K562 (cell line): ENCODE measurements at regions not wholly inside any gene's neighbourhood (a gene's known extent, or its start where the extent isn't known, plus 50 kb on each side); places are given as distances from the start of the nearest gene placed in this dataset.

ENCODE experiments used
- ATAC-seq: fragments of 200-7000 bp; cut with Tn5 transposase; 3 replicates; pipeline ENCODE4 v1.9.1; 2020; ENCODE audit warnings: moderate library complexity
- BruUV-seq: library from RNA; stranded (reverse); fragments of 400-500 nt; replicated peaks from 2 replicates; lab custom pipeline; 2021; lab: Mats Ljungman, UMichigan
- CTCF ChIA-PET: fragments of 300-600 bp; formaldehyde crosslinking; extraction: SDS; loops from one replicate; lab custom pipeline; 2021; ENCODE audit warnings: low intra/inter-chr PET ratio; lab: Yijun Ruan, JAX
- POLR2A ChIA-PET: fragments of 300-600, 350-650 bp; sonication (Branson Sonifier 250); formaldehyde crosslinking; extraction: SDS; loops from one replicate; lab custom pipeline; 2021; ENCODE audit warnings: antibody characterized with exemption, inconsistent platforms; lab: Yijun Ruan, JAX
- DNase-seq, 4 experiments: peaks; one replicate each; pipeline versions ENCODE4 v3.0.0 to v3.0.0-alpha.2; 2011 to 2018; ENCODE audit warnings: low spot score in 3 of 4, mixed read lengths in 3 of 4; ENCODE audit errors: extremely low read depth in 1 of 4
- FAIRE-seq: peaks from 2 replicates; lab custom pipeline; 2011; peaks lifted over from hg19 to GRCh38; lab: Jason Lieb, UNC
- H2AFZ ChIP-seq: 2 replicates; pipeline ENCODE4 v1.6.0; 2011; ENCODE audit warnings: low read depth, low read length, control low read depth, inconsistent platforms
- H3K27ac ChIP-seq: fragments of 200-600 bp; 3 replicates; pipeline ENCODE4 v1.8.0; 2011; ENCODE audit warnings: low read depth, mild to moderate bottlenecking, control low read depth, inconsistent platforms, low read length, moderate library complexity, mixed read lengths; ENCODE audit errors: extremely low read depth
- H3K27me3 ChIP-seq, 2 experiments: fragments of 300-600 bp in 1 of 2; 2 replicates in 1 of 2; 3 replicates in 1 of 2; pipeline versions ENCODE4 v1.6.0 to v1.8.0; 2011; ENCODE audit warnings: inconsistent platforms in 2 of 2, low read length in 2 of 2, mild to moderate bottlenecking in 1 of 2, mixed read lengths in 1 of 2, moderate library complexity in 1 of 2; ENCODE audit not compliant: control insufficient read depth in 2 of 2, insufficient read depth in 2 of 2
- H3K36me3 ChIP-seq: fragments of 300-600 bp; 3 replicates; pipeline ENCODE4 v1.8.0; 2011; ENCODE audit warnings: mild to moderate bottlenecking, low read length, inconsistent platforms; ENCODE audit not compliant: control insufficient read depth, insufficient read depth
- H3K4me1 ChIP-seq, 2 experiments: fragments of 200-600 bp in 1 of 2; replicated peaks in 1 of 2; 2 replicates in 1 of 2; 3 replicates in 1 of 2; pipeline versions ENCODE4 v1.5.1 to v1.8.0; 2011; ENCODE audit warnings: inconsistent platforms in 2 of 2, low read length in 2 of 2, mild to moderate bottlenecking in 1 of 2, mixed read lengths in 1 of 2, moderate library complexity in 1 of 2; ENCODE audit not compliant: control insufficient read depth in 2 of 2, insufficient read depth in 2 of 2
- H3K4me2 ChIP-seq: 2 replicates; pipeline ENCODE4 v1.6.1; 2011; ENCODE audit warnings: low read length, control low read depth, inconsistent platforms, mixed read lengths; ENCODE audit not compliant: insufficient read depth
- H3K4me3 ChIP-seq: fragments of 200-600 bp; sonication (generic), shearing (Covaris generic); 2 replicates; pipeline ENCODE4 v1.5.1; 2016; ENCODE audit warnings: control low read depth, inconsistent platforms
- H3K79me2 ChIP-seq: fragments of 200-600 bp; 3 replicates; pipeline ENCODE4 v1.8.0; 2011; ENCODE audit warnings: low read length, inconsistent platforms; ENCODE audit not compliant: control insufficient read depth, insufficient read depth
- H3K9ac ChIP-seq, 2 experiments: 2 replicates each; pipeline versions ENCODE4 v1.6.0 to v1.6.1; 2011; ENCODE audit warnings: low read depth in 2 of 2, low read length in 2 of 2, control low read depth in 1 of 2, inconsistent platforms in 1 of 2, mild to moderate bottlenecking in 1 of 2, mixed read lengths in 1 of 2; ENCODE audit not compliant: insufficient read depth in 1 of 2
- H3K9me1 ChIP-seq: one replicate; pipeline ENCODE4 v1.6.0; 2011; ENCODE audit warnings: inconsistent platforms, mild to moderate bottlenecking, low read length, moderate library complexity; ENCODE audit not compliant: control insufficient read depth, insufficient read depth
- H3K9me3 ChIP-seq: replicated peaks from 2 replicates; pipeline ENCODE4 v1.5.1; 2011; ENCODE audit warnings: low read depth, low read length, inconsistent platforms; ENCODE audit not compliant: control insufficient read depth, insufficient read depth
- H4K20me1 ChIP-seq: replicated peaks from 2 replicates; pipeline ENCODE4 v1.6.1; 2011; ENCODE audit warnings: low read length, inconsistent platforms, mixed read lengths; ENCODE audit not compliant: control insufficient read depth, insufficient read depth
- BRCA1 ChIP-seq, 2 experiments: fragments of 450-650 bp in 1 of 2; sonication (generic) in 1 of 2; formaldehyde crosslinking in 1 of 2; IDR thresholded peaks; 2 replicates each; pipeline versions ENCODE4 v1.5.0 to v1.6.1; 2017 to 2020; ENCODE audit warnings: mild to moderate bottlenecking in 1 of 2, missing genetic modification reagents in 1 of 2
- BRD4 ChIP-seq: fragments of 200-600 bp; sonication (generic); IDR thresholded peaks from 2 replicates; pipeline ENCODE4 v1.6.1; 2017; ENCODE audit warnings: inconsistent platforms
- CHD2 ChIP-seq: IDR thresholded peaks from 2 replicates; pipeline ENCODE4 v1.6.1; 2011; ENCODE audit warnings: low read depth, low read length
- FOSL1 ChIP-seq: fragments of 200-800 bp; sonication (Bioruptor generic); conservative IDR thresholded peaks from 2 replicates; pipeline ENCODE4 v1.6.1; 2016; ENCODE audit warnings: missing genetic modification characterization, missing compliant biosample characterization
- HNRNPL ChIP-seq: fragments of 200-400 bp; formaldehyde crosslinking; IDR thresholded peaks from 2 replicates; pipeline ENCODE4 v1.6.1; 2017; ENCODE audit warnings: low read depth, mild to moderate bottlenecking, low read length
- HSF4 ChIP-seq: fragments of 250-450 bp; sonication (Bioruptor Pico); IDR thresholded peaks from 2 replicates; pipeline ENCODE4 v2.1.2; 2022; ENCODE audit warnings: mild to moderate bottlenecking, moderate library complexity, borderline replicate concordance
- IFI16 ChIP-seq: fragments of 250-450 bp; sonication (Bioruptor Pico); IDR thresholded peaks from 2 replicates; pipeline ENCODE4 v2.1.2; 2022; ENCODE audit warnings: mild to moderate bottlenecking, inconsistent platforms
- LARP7 ChIP-seq: fragments of 450-650 bp; IDR thresholded peaks from 2 replicates; pipeline ENCODE4 v1.6.1; 2016
- MAFK ChIP-seq: IDR thresholded peaks from 2 replicates; pipeline ENCODE4 v1.6.1; 2011; ENCODE audit warnings: low read length, improper control_type of control experiment
- MTF1 ChIP-seq: fragments of 250-450 bp; sonication (Bioruptor Pico); IDR thresholded peaks from 2 replicates; pipeline ENCODE4 v1.9.0; 2021; ENCODE audit warnings: moderate library complexity, mild to moderate bottlenecking, inconsistent platforms, borderline replicate concordance
- PHF20 ChIP-seq: fragments of 450-650 bp; IDR thresholded peaks from 2 replicates; pipeline ENCODE4 v1.6.1; 2018; ENCODE audit not compliant: partially characterized antibody
- SMAD2 ChIP-seq: fragments of 150-350 bp; IDR thresholded peaks from 2 replicates; pipeline ENCODE4 v1.6.1; 2014; ENCODE audit warnings: low read depth, mild to moderate bottlenecking, low read length
- ZNF274 ChIP-seq: IDR thresholded peaks from 2 replicates; pipeline ENCODE4 v1.6.1; 2011; ENCODE audit warnings: low read depth, mild to moderate bottlenecking, low read length, moderate library complexity, borderline replicate concordance
- WGBS: fragments of 100-300 bp; shearing (Covaris generic); methylation state at CpG from one replicate; pipeline ENCODE4 v1.1.6; 2016; ENCODE audit warnings: low coverage, mixed read lengths; ENCODE audit not compliant: insufficient coverage; ENCODE audit errors: missing lambda C conversion rate; 5-methylcytosine and 5-hydroxymethylcytosine counted together
- in situ Hi-C: fragments of 300-500 bp; cut with MboI; formaldehyde crosslinking; loops from 4 replicates; pipeline ENCODE4 v1.15.0; 2018; ENCODE audit warnings: inconsistent platforms, mixed read lengths
- intact Hi-C: fragments of 100-400 bp; cut with micrococcal nuclease; formaldehyde crosslinking; loops from 2 replicates; pipeline ENCODE4 v1.14.2; 2022
- TF ChIP-seq, protein P1 (sequence below): fragments of 250-450 bp; sonication (Bioruptor Pico); IDR thresholded peaks from 2 replicates; pipeline ENCODE4 v1.5.1; 2021; ENCODE audit warnings: mild to moderate bottlenecking
- TF ChIP-seq, protein P2 (sequence below): fragments of 450-650 bp; IDR thresholded peaks from 2 replicates; pipeline ENCODE4 v1.6.1; 2016; ENCODE audit warnings: low read depth

- Histone ChIP-seq H3K9me1 (no peaks in the 10 kb centered on the region), H3K79me2 (no peaks in the 10 kb centered on the region), H3K4me3 (no peak overlapping the region), H3K27me3 (no peaks in the 10 kb centered on the region), H3K27ac (no peak overlapping the region), H2AFZ (no peak overlapping the region), H3K4me1 (no peaks in the 10 kb centered on the region), H4K20me1 (no peaks in the 10 kb centered on the region), H3K9ac (no peak overlapping the region), H3K9me3 (no peaks in the 10 kb centered on the region; the same call in 1 of the 2 replicates), H3K36me3 (no peaks in the 10 kb centered on the region), H3K4me2 (no peak overlapping the region)
- 0% methylated on average over 5 of the region's 5 CpGs for WGBS
- BruUV-seq, result no TSS peak
- DNase-seq, result no peak
- CTCF ChIA-PET, result no interaction called here
- in situ Hi-C loops, result no loop called here
- intact Hi-C loops, result no loop called here
- FAIRE-seq, result no peak
- POLR2A ChIA-PET, result no interaction called here
- no peak for ATAC-seq
- TF ChIP-seq HNRNPL (no peak), LARP7 (no peak), BRD4 (no peak), CHD2 (no peak), SMAD2 (no peak), FOSL1 (tag) (no peak), MAFK (no peak), BRCA1 (IDR thresholded peaks at IDR 0.05) (no peak), BRCA1 (CRISPR knock-in tag; IDR thresholded peaks at IDR 0.05) (no peak), MTF1 (CRISPR knock-in tag) (no peak), IFI16 (CRISPR knock-in tag) (no peak), HSF4 (CRISPR knock-in tag) (no peak), ZNF274 (no peak), PHF20 (no peak)
- TF ChIP-seq, protein P1, sequence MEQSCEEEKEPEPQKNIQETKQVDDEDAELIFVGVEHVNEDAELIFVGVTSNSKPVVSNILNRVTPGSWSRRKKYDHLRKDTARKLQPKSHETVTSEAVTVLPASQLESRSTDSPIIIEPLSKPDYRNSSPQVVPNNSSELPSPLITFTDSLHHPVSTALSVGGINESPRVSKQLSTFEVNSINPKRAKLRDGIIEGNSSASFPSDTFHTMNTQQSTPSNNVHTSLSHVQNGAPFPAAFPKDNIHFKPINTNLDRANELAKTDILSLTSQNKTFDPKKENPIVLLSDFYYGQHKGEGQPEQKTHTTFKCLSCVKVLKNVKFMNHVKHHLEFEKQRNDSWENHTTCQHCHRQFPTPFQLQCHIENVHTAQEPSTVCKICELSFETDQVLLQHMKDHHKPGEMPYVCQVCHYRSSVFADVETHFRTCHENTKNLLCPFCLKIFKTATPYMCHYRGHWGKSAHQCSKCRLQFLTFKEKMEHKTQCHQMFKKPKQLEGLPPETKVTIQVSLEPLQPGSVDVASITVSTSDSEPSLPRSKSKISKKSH (CRISPR knock-in tag), result no peak
- TF ChIP-seq, protein P2, sequence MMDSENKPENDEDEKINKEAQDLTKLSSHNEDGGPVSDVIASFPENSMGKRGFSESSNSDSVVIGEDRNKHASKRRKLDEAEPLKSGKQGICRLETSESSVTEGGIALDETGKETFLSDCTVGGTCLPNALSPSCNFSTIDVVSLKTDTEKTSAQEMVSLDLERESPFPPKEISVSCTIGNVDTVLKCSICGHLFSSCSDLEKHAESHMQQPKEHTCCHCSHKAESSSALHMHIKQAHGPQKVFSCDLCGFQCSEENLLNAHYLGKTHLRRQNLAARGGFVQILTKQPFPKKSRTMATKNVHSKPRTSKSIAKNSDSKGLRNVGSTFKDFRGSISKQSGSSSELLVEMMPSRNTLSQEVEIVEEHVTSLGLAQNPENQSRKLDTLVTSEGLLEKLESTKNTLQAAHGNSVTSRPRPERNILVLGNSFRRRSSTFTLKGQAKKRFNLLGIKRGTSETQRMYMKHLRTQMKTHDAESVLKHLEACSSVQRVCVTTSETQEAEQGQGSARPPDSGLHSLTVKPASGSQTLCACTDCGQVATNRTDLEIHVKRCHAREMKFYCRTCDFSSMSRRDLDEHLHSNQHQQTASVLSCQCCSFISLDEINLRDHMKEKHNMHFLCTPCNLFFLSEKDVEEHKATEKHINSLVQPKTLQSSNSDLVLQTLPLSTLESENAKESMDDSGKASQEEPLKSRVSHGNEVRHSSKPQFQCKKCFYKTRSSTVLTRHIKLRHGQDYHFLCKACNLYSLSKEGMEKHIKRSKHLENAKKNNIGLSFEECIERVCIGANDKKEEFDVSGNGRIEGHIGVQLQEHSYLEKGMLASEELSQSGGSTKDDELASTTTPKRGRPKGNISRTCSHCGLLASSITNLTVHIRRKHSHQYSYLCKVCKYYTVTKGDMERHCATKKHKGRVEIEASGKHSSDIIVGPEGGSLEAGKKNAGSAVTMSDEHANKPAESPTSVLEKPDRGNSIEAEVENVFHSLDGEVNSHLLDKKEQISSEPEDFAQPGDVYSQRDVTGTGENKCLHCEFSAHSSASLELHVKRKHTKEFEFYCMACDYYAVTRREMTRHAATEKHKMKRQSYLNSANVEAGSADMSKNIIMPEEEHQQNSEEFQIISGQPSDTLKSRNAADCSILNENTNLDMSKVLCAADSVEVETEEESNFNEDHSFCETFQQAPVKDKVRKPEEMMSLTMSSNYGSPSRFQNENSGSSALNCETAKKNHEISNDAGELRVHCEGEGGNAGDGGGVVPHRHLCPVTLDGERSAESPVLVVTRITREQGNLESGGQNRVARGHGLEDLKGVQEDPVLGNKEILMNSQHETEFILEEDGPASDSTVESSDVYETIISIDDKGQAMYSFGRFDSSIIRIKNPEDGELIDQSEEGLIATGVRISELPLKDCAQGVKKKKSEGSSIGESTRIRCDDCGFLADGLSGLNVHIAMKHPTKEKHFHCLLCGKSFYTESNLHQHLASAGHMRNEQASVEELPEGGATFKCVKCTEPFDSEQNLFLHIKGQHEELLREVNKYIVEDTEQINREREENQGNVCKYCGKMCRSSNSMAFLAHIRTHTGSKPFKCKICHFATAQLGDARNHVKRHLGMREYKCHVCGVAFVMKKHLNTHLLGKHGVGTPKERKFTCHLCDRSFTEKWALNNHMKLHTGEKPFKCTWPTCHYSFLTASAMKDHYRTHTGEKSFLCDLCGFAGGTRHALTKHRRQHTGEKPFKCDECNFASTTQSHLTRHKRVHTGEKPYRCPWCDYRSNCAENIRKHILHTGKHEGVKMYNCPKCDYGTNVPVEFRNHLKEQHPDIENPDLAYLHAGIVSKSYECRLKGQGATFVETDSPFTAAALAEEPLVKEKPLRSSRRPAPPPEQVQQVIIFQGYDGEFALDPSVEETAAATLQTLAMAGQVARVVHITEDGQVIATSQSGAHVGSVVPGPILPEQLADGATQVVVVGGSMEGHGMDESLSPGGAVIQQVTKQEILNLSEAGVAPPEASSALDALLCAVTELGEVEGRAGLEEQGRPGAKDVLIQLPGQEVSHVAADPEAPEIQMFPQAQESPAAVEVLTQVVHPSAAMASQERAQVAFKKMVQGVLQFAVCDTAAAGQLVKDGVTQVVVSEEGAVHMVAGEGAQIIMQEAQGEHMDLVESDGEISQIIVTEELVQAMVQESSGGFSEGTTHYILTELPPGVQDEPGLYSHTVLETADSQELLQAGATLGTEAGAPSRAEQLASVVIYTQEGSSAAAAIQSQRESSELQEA, result no peak
These were observed 1208.5 kb upstream of the ADGRL4 start for GRCh38 chr1:80214888-80215540.
